BE2C (cell line): ENCODE measurements at regions not wholly inside any gene's neighbourhood (a gene's known extent, or its start where the extent isn't known, plus 50 kb on each side); places are given as distances from the start of the nearest gene placed in this dataset.

Experiments used
- DNase-seq: peaks from one replicate; pipeline ENCODE4 v3.0.0-alpha.2; 2020
- H3K27me3 ChIP-seq: fragments of 250-450 bp; sonication (Bioruptor Pico); 2 replicates; pipeline ENCODE4 v1.5.1; 2020; ENCODE audit warnings: mild to moderate bottlenecking
- H3K36me3 ChIP-seq: fragments of 250-450 bp; sonication (Bioruptor Pico); 2 replicates; pipeline ENCODE4 v1.5.1; 2020; ENCODE audit warnings: mild to moderate bottlenecking
- H3K4me1 ChIP-seq: fragments of 250-450 bp; sonication (Bioruptor Pico); 2 replicates; pipeline ENCODE4 v1.5.1; 2020
- H3K4me3 ChIP-seq: 2 replicates; pipeline ENCODE4 v1.5.1; 2011; ENCODE audit warnings: low read depth, low read length
- H3K9me3 ChIP-seq: fragments of 250-450 bp; sonication (Bioruptor Pico); 2 replicates; pipeline ENCODE4 v1.5.1; 2020
- CTCF ChIP-seq: IDR thresholded peaks from 2 replicates; pipeline ENCODE4 v1.5.1; 2012; ENCODE audit warnings: mild to moderate bottlenecking, low read depth, low read length

GRCh38 chr20:24406750-24407149 is 62.7 kb upstream of the SYNDIG1 start:
- H3K4me3 ChIP-seq = no peak overlapping the region
- H3K27me3 ChIP-seq = no peaks in the 10 kb centered on the region; the same call in 1 of the 2 replicates
- DNase-seq = no peak
- no peaks in the 10 kb centered on the region for H3K4me1 ChIP-seq
- no peak for TF ChIP-seq CTCF
- no peaks in the 10 kb centered on the region for H3K36me3 ChIP-seq
- H3K9me3 ChIP-seq = no peaks in the 10 kb centered on the region

GRCh38 chr20:24406251-24406650 is 63.2 kb upstream of the SYNDIG1 start:
- Histone ChIP-seq H3K27me3 (no peaks in the 10 kb centered on the region; the same call in 1 of the 2 replicates), H3K4me1 (no peaks in the 10 kb centered on the region), H3K4me3 (no peak overlapping the region), H3K9me3 (no peaks in the 10 kb centered on the region), H3K36me3 (no peaks in the 10 kb centered on the region)
- TF ChIP-seq CTCF = no peak
- DNase-seq = no peak

GRCh38 chr20:24405810-24406209 is 63.6 kb upstream of the SYNDIG1 start:
- no peak for DNase-seq
- TF ChIP-seq CTCF = no peak
- H3K27me3 ChIP-seq = no peaks in the 10 kb centered on the region; the same call in 1 of the 2 replicates
- no peak overlapping the region for H3K4me3 ChIP-seq
- no peaks in the 10 kb centered on the region for H3K36me3 ChIP-seq
- no peaks in the 10 kb centered on the region for H3K4me1 ChIP-seq
- H3K9me3 ChIP-seq = no peaks in the 10 kb centered on the region

GRCh38 chr20:24403406-24403805 is 66.0 kb upstream of the SYNDIG1 start:
- no peak for DNase-seq
- TF ChIP-seq CTCF = no peak
- Histone ChIP-seq H3K9me3 (no peaks in the 10 kb centered on the region), H3K27me3 (no peaks in the 10 kb centered on the region; the same call in 1 of the 2 replicates), H3K4me3 (no peak overlapping the region), H3K4me1 (no peaks in the 10 kb centered on the region), H3K36me3 (no peaks in the 10 kb centered on the region)

- no peak for TF ChIP-seq CTCF
- Histone ChIP-seq H3K27me3 (no peaks in the 10 kb centered on the region; the same call in 1 of the 2 replicates), H3K4me3 (no peak overlapping the region), H3K36me3 (no peaks in the 10 kb centered on the region), H3K9me3 (no peaks in the 10 kb centered on the region), H3K4me1 (no peaks in the 10 kb centered on the region)
- DNase-seq = no peak
Observed at GRCh38 chr20:24402188-24402587, 67.2 kb upstream of the SYNDIG1 start.

- no peaks in the 10 kb centered on the region for H3K4me1 ChIP-seq
- H3K36me3 ChIP-seq = no peaks in the 10 kb centered on the region
- peaks cover 4% of the 10 kb centered on the region; the same call in 1 of the 2 replicates for H3K27me3 ChIP-seq
- no peaks in the 10 kb centered on the region for H3K9me3 ChIP-seq
- TF ChIP-seq CTCF = no peak
- H3K4me3 ChIP-seq = no peak overlapping the region
- no peak for DNase-seq
Observed at GRCh38 chr20:24395151-24395550, 74.3 kb upstream of the SYNDIG1 start.
